ENCODE measurements at regions not wholly inside any gene's neighbourhood (a gene's known extent, or its start where the extent isn't known, plus 50 kb on each side); places are given as distances from the start of the nearest gene placed in this dataset.

GRCh38 chr1:4084446-4084845 lies 184.4 kb upstream of the C1orf174 start:
- peaks cover 0 to 26% (median 0%) of the 10 kb centered on the region in 4 donors for H3K9me3 ChIP-seq
- TF ChIP-seq EP300 (IDR thresholded peaks at IDR 0.05) (no peak), POLR2A (IDR thresholded peaks at IDR 0.05) (no peak)
- no peak overlapping the region for H3K4me3 ChIP-seq
- no peak overlapping the region for H3K27ac ChIP-seq
- H3K27me3 ChIP-seq = no peaks in the 10 kb centered on the region
- no peak for DNase-seq (ENCODE audit: low spot score in 2 of 2)
- H3K36me3 ChIP-seq = no peaks in the 10 kb centered on the region
- H3K4me1 ChIP-seq = peaks cover 0 to 15% (median 0%) of the 10 kb centered on the region in 4 donors
- 75 to 80% methylated on average over 6 of the region's 6 CpGs for WGBS, 2 donors

- Histone ChIP-seq H3K9me3 (peaks cover 0 to 28% (median 0%) of the 10 kb centered on the region in 4 donors), H3K4me3 (no peak overlapping the region), H3K27ac (no peak overlapping the region), H3K27me3 (no peaks in the 10 kb centered on the region), H3K4me1 (peaks cover 0 to 15% (median 0%) of the 10 kb centered on the region in 4 donors), H3K36me3 (no peaks in the 10 kb centered on the region)
- no peak for DNase-seq (ENCODE audit: low spot score in 2 of 2)
- 94 to 95% methylated on average over 4 to 6 of the region's 6 CpGs for WGBS, 2 donors
- no peak for TF ChIP-seq CTCF (IDR thresholded peaks at IDR 0.05)
- no peak for TF ChIP-seq EP300 (IDR thresholded peaks at IDR 0.05)
- TF ChIP-seq POLR2A (IDR thresholded peaks at IDR 0.05) = no peak
Observed at GRCh38 chr1:4084896-4085295, 184.8 kb upstream of the C1orf174 start.

GRCh38 chr1:4085546-4085945 lies 185.5 kb upstream of the C1orf174 start:
- Histone ChIP-seq H3K36me3 (no peaks in the 10 kb centered on the region), H3K9me3 (peaks cover 0 to 35% (median 0%) of the 10 kb centered on the region in 4 donors), H3K27ac (no peak overlapping the region), H3K27me3 (no peaks in the 10 kb centered on the region), H3K4me3 (no peak overlapping the region), H3K4me1 (peaks cover 0 to 15% (median 0%) of the 10 kb centered on the region in 4 donors)
- TF ChIP-seq POLR2A (IDR thresholded peaks at IDR 0.05) (no peak), EP300 (IDR thresholded peaks at IDR 0.05) (no peak), CTCF (IDR thresholded peaks at IDR 0.05) (no peak)
- 72 to 78% methylated on average over 5 of the region's 5 CpGs for WGBS, 2 donors
- no peak for DNase-seq (ENCODE audit: low spot score in 2 of 2)

GRCh38 chr1:4086085-4086850 lies 186.2 kb upstream of the C1orf174 start:
- Histone ChIP-seq H3K27ac (no peak overlapping the region), H3K9me3 (peaks cover 0 to 38% (median 0%) of the 10 kb centered on the region in 4 donors), H3K4me1 (peaks cover 0 to 15% (median 0%) of the 10 kb centered on the region in 4 donors), H3K27me3 (no peaks in the 10 kb centered on the region), H3K4me3 (no peak overlapping the region), H3K36me3 (no peaks in the 10 kb centered on the region)
- TF ChIP-seq EP300 (IDR thresholded peaks at IDR 0.05) (no peak), CTCF (IDR thresholded peaks at IDR 0.05) (no peak), POLR2A (IDR thresholded peaks at IDR 0.05) (no peak)
- no peak for DNase-seq (ENCODE audit: low spot score in 2 of 2)
- WGBS, 2 donors = 76 to 84% methylated on average over 14 of the region's 14 CpGs

GRCh38 chr1:4086921-4087320 lies 186.8 kb upstream of the C1orf174 start:
- Histone ChIP-seq H3K9me3 (peaks cover 0 to 42% (median 0%) of the 10 kb centered on the region in 4 donors), H3K4me1 (peaks cover 0 to 12% (median 0%) of the 10 kb centered on the region in 4 donors), H3K27me3 (no peaks in the 10 kb centered on the region), H3K4me3 (no peak overlapping the region), H3K36me3 (no peaks in the 10 kb centered on the region), H3K27ac (no peak overlapping the region)
- 93 to 96% methylated on average over 3 to 4 of the region's 4 CpGs for WGBS, 2 donors
- no peak for DNase-seq (ENCODE audit: low spot score in 2 of 2)
- TF ChIP-seq EP300 (IDR thresholded peaks at IDR 0.05) (no peak), POLR2A (IDR thresholded peaks at IDR 0.05) (no peak), CTCF (IDR thresholded peaks at IDR 0.05) (no peak)

Measured in tibial nerve (tissue), 4 donors.